ENCODE measurements at regions not wholly inside any gene's neighbourhood (a gene's known extent, or its start where the extent isn't known, plus 50 kb on each side); places are given as distances from the start of the nearest gene placed in this dataset.
A peak's percentile ranks its signal among the peaks of the same experiment; 100 is the strongest.

- H3K9me3 ChIP-seq: no peaks in the 10 kb centered on the region
- no peak overlapping the region for H3K4me3 ChIP-seq
- H3K27me3 ChIP-seq: peaks cover 3% of the 10 kb centered on the region
- peaks cover 0 to 8% (median 0%) of the 10 kb centered on the region in 3 donors for H3K4me1 ChIP-seq
- no peak for ATAC-seq
- H3K36me3 ChIP-seq: no peaks in the 10 kb centered on the region
- 90 to 92% methylated on average over 4 of the region's 4 CpGs for WGBS, 2 donors (ENCODE audit: low coverage in 1 of 2)
- H3K27ac ChIP-seq: no peak overlapping the region
- TF ChIP-seq POLR2AphosphoS5 (IDR thresholded peaks at IDR 0.05): no peak
- no peak for TF ChIP-seq EP300 (IDR thresholded peaks at IDR 0.05)
- no peak for TF ChIP-seq CTCF (IDR thresholded peaks at IDR 0.05)
- no peak for TF ChIP-seq POLR2A (IDR thresholded peaks at IDR 0.05)
Measured at GRCh38 chr15:88980498-88980897, 67.3 kb upstream of the MFGE8 start.

- no peak for ATAC-seq
- WGBS, 2 donors (ENCODE audit: low coverage in 1 of 2): 71 to 79% methylated on average over 6 to 12 of the region's 15 CpGs
- TF ChIP-seq EP300 (IDR thresholded peaks at IDR 0.05): no peak
- no peak for TF ChIP-seq CTCF (IDR thresholded peaks at IDR 0.05)
- TF ChIP-seq POLR2A (IDR thresholded peaks at IDR 0.05): no peak
- no peak for TF ChIP-seq POLR2AphosphoS5 (IDR thresholded peaks at IDR 0.05)
- peak overlapping the region in 3 of 4 donors; percentile 8 to 56 (median 24) for H3K27ac ChIP-seq
- no peaks in the 10 kb centered on the region for H3K9me3 ChIP-seq
- no peaks in the 10 kb centered on the region for H3K36me3 ChIP-seq
- peaks cover 0 to 8% (median 0%) of the 10 kb centered on the region in 3 donors for H3K4me1 ChIP-seq
- no peaks in the 10 kb centered on the region for H3K27me3 ChIP-seq
- H3K4me3 ChIP-seq: no peak overlapping the region
Measured at GRCh38 chr15:88981244-88982215, 68.4 kb upstream of the MFGE8 start.

GRCh38 chr15:88982304-88982945, 69.2 kb upstream of the MFGE8 start:
- Histone ChIP-seq H3K27ac (peak overlapping the region in 3 of 4 donors; percentile 8 to 56 (median 52)), H3K27me3 (no peaks in the 10 kb centered on the region), H3K36me3 (no peaks in the 10 kb centered on the region), H3K4me3 (no peak overlapping the region), H3K9me3 (no peaks in the 10 kb centered on the region), H3K4me1 (peaks cover 0 to 8% (median 0%) of the 10 kb centered on the region in 3 donors)
- TF ChIP-seq CTCF (IDR thresholded peaks at IDR 0.05) (no peak), EP300 (IDR thresholded peaks at IDR 0.05) (no peak), POLR2A (IDR thresholded peaks at IDR 0.05) (no peak), POLR2AphosphoS5 (IDR thresholded peaks at IDR 0.05) (no peak)
- peak; percentile 87 for ATAC-seq
- WGBS, 2 donors (ENCODE audit: low coverage in 1 of 2): 20% methylated on average over 2 of the region's 7 CpGs; no CpG with 5 or more reads in 1 of the 2 donors

- ATAC-seq: no peak
- no peak overlapping the region for H3K4me3 ChIP-seq
- H3K9me3 ChIP-seq: no peaks in the 10 kb centered on the region
- WGBS, 2 donors (ENCODE audit: low coverage in 1 of 2): 91 to 100% methylated on average over 1 to 2 of the region's 2 CpGs
- no peaks in the 10 kb centered on the region for H3K36me3 ChIP-seq
- H3K4me1 ChIP-seq: peaks cover 0 to 8% (median 0%) of the 10 kb centered on the region in 3 donors
- peak overlapping the region in 3 of 4 donors; percentile 8 to 56 (median 52) for H3K27ac ChIP-seq
- no peaks in the 10 kb centered on the region for H3K27me3 ChIP-seq
- TF ChIP-seq CTCF (IDR thresholded peaks at IDR 0.05): no peak
- no peak for TF ChIP-seq POLR2AphosphoS5 (IDR thresholded peaks at IDR 0.05)
- TF ChIP-seq EP300 (IDR thresholded peaks at IDR 0.05): no peak
- TF ChIP-seq POLR2A (IDR thresholded peaks at IDR 0.05): no peak
Measured at GRCh38 chr15:88982946-88983342, 69.8 kb upstream of the MFGE8 start.
